A673 (cell line): ENCODE measurements at regions not wholly inside any gene's neighbourhood (a gene's known extent, or its start where the extent isn't known, plus 50 kb on each side); places are given as distances from the start of the nearest gene placed in this dataset.

Source experiments
- BruUV-seq: library from RNA; stranded (reverse); fragments of 400-500 nt; replicated peaks from 2 replicates; lab custom pipeline; 2021; lab: Mats Ljungman, UMichigan
- CTCF ChIA-PET: fragments of 300-600 bp; sonication (Branson Sonifier 250); formaldehyde crosslinking; loops from one replicate; lab custom pipeline; 2022; ENCODE audit warnings: antibody characterized with exemption; lab: Charles Lee
- POLR2A ChIA-PET: fragments of 300-600 bp; sonication (Branson Sonifier 250); formaldehyde crosslinking; loops from one replicate; lab custom pipeline; 2022; ENCODE audit warnings: antibody characterized with exemption; ENCODE audit not compliant: low non-redundant PET; lab: Charles Lee
- DNase-seq: peaks from one replicate; pipeline ENCODE4 v3.0.0-alpha.2; 2015; ENCODE audit warnings: low spot score
- H3K27ac ChIP-seq: fragments of 200-600 bp; sonication (generic); 2 replicates; pipeline ENCODE4 v1.5.1; 2016; ENCODE audit warnings: mixed run types, low read depth, mild to moderate bottlenecking, mixed read lengths, antibody characterized with exemption, low read length; ENCODE audit not compliant: poor library complexity, severe bottlenecking
- H3K27me3 ChIP-seq: fragments of 200-600 bp; sonication (generic); replicated peaks from 2 replicates; pipeline ENCODE4 v1.6.1; 2017; ENCODE audit warnings: mixed run types, low read depth, mild to moderate bottlenecking, mixed read lengths, antibody characterized with exemption, low read length; ENCODE audit not compliant: insufficient read depth, poor library complexity
- H3K36me3 ChIP-seq: fragments of 200-600 bp; sonication (generic); 2 replicates; pipeline ENCODE4 v1.6.1; 2016; ENCODE audit warnings: mixed run types, mild to moderate bottlenecking, mixed read lengths, antibody characterized with exemption, low read length; ENCODE audit not compliant: insufficient read depth, poor library complexity, severe bottlenecking
- H3K4me1 ChIP-seq: fragments of 200-600 bp; sonication (generic); 2 replicates; pipeline ENCODE4 v1.6.1; 2017; ENCODE audit warnings: mixed run types, mild to moderate bottlenecking, mixed read lengths, antibody characterized with exemption, low read length; ENCODE audit not compliant: insufficient read depth, poor library complexity, severe bottlenecking
- H3K4me3 ChIP-seq: fragments of 200-600 bp; sonication (generic); 2 replicates; pipeline ENCODE4 v1.5.1; 2016; ENCODE audit warnings: low read depth, mixed run types, mild to moderate bottlenecking, mixed read lengths, low read length; ENCODE audit not compliant: poor library complexity, severe bottlenecking
- H3K9me3 ChIP-seq: fragments of 200-600 bp; sonication (generic); 2 replicates; pipeline ENCODE4 v1.6.1; 2016; ENCODE audit warnings: mixed run types, low read depth, mild to moderate bottlenecking, mixed read lengths, antibody characterized with exemption, low read length; ENCODE audit not compliant: poor library complexity, severe bottlenecking
- CTCF ChIP-seq: fragments of 300-800, 200-600 bp; sonication (generic); conservative IDR thresholded peaks from 2 replicates; pipeline ENCODE4 v1.5.1; 2017; ENCODE audit warnings: low read depth, mild to moderate bottlenecking, antibody characterized with exemption, low read length, moderate library complexity, mixed read lengths
- EZH2 ChIP-seq: fragments of 200-600 bp; sonication (generic); IDR thresholded peaks from 2 replicates; pipeline ENCODE4 v1.6.1; 2017; ENCODE audit warnings: borderline replicate concordance, low read depth, mild to moderate bottlenecking, mixed read lengths, antibody characterized with exemption, low read length; ENCODE audit not compliant: poor library complexity, severe bottlenecking
- intact Hi-C: fragments of 100-400 bp; cut with micrococcal nuclease; formaldehyde crosslinking; loops from one replicate; pipeline ENCODE4 v1.10.0; 2022; ENCODE audit not compliant: unreplicated experiment

GRCh38 chr17:73757420-73757819 lies 113.2 kb upstream of the SDK2 start:
- Histone ChIP-seq H3K27ac (no peak overlapping the region), H3K27me3 (peaks cover 19% of the 10 kb centered on the region), H3K9me3 (no peaks in the 10 kb centered on the region), H3K4me3 (no peak overlapping the region), H3K36me3 (no peaks in the 10 kb centered on the region), H3K4me1 (peaks cover 4% of the 10 kb centered on the region)
- no peak for TF ChIP-seq CTCF
- no peak for TF ChIP-seq EZH2
- CTCF ChIA-PET, result no interaction called here
- no peak for DNase-seq
- BruUV-seq, result no TSS peak
- POLR2A ChIA-PET, result no interaction called here
- intact Hi-C loops, result no loop called here

DNA sequence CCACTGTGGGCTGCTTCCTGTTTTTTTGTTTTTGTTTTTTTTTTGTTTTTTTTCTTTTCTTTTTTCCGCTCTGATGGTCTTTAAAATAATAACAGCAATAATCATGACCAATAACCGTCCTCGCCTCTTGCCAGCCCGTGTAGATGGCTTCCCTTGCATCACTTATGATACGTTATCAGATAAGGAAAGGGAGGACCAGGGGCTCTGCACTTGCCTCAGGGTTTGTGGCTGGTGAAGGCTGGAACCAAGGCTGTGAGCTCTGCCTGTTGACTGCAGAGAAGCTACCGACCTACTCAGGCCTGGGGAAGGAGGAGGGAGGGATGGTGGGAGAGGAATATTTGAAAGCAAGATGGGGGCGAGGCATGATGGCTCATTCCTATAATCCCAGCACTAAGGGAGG lies 114.0 kb upstream of the SDK2 start:
- no peak overlapping the region for H3K27ac ChIP-seq
- no peaks in the 10 kb centered on the region for H3K9me3 ChIP-seq
- H3K36me3 ChIP-seq, result no peaks in the 10 kb centered on the region
- DNase-seq, result no peak
- CTCF ChIA-PET, result no interaction called here
- intact Hi-C loops, result no loop called here
- H3K4me3 ChIP-seq, result no peak overlapping the region
- TF ChIP-seq EZH2 (no peak), CTCF (no peak)
- H3K27me3 ChIP-seq, result peaks cover 19% of the 10 kb centered on the region
- POLR2A ChIA-PET, result no interaction called here
- H3K4me1 ChIP-seq, result peaks cover 4% of the 10 kb centered on the region
- no TSS peak for BruUV-seq

- ChIA-PET POLR2A (no interaction called here), CTCF (no interaction called here)
- Histone ChIP-seq H3K4me1 (peaks cover 4% of the 10 kb centered on the region), H3K27me3 (peaks cover 19% of the 10 kb centered on the region), H3K36me3 (no peaks in the 10 kb centered on the region), H3K27ac (no peak overlapping the region), H3K9me3 (no peaks in the 10 kb centered on the region), H3K4me3 (no peak overlapping the region)
- no peak for TF ChIP-seq CTCF
- TF ChIP-seq EZH2, result no peak
- intact Hi-C loops, result no loop called here
- no peak for DNase-seq
- no TSS peak for BruUV-seq
Measured at GRCh38 chr17:73759324-73759723, 115.1 kb upstream of the SDK2 start.
